Ishikawa (cell line): ENCODE measurements at regions not wholly inside any gene's neighbourhood (a gene's known extent, or its start where the extent isn't known, plus 50 kb on each side); places are given as distances from the start of the nearest gene placed in this dataset.

Experiments
- CEBPB ChIP-seq: IDR thresholded peaks from 2 replicates; pipeline ENCODE4 v1.6.1; 2012
- CREB1 ChIP-seq: IDR thresholded peaks from 2 replicates; pipeline ENCODE4 v1.6.1; 2012; ENCODE audit warnings: low read depth
- EGR1 ChIP-seq: IDR thresholded peaks from 2 replicates; pipeline ENCODE4 v1.6.1; 2012
- EP300 ChIP-seq: IDR thresholded peaks from 2 replicates; pipeline ENCODE4 v1.6.1; 2012; ENCODE audit warnings: borderline replicate concordance
- FOXM1 ChIP-seq: IDR thresholded peaks from 2 replicates; pipeline ENCODE4 v1.6.1; 2012; ENCODE audit warnings: low read depth, borderline replicate concordance
- NFIC ChIP-seq: IDR thresholded peaks from 2 replicates; pipeline ENCODE4 v1.6.1; 2012
- RAD21 ChIP-seq: IDR thresholded peaks from 2 replicates; pipeline ENCODE4 v1.6.1; 2012; ENCODE audit warnings: low read depth
- TAF1 ChIP-seq: IDR thresholded peaks from 2 replicates; pipeline ENCODE4 v1.6.1; 2012; ENCODE audit warnings: low read depth, mild to moderate bottlenecking
- TCF12 ChIP-seq: IDR thresholded peaks from 2 replicates; pipeline ENCODE4 v1.6.1; 2012; ENCODE audit warnings: low read depth
- TEAD4 ChIP-seq: IDR thresholded peaks from 2 replicates; pipeline ENCODE4 v1.6.1; 2012
- YY1 ChIP-seq: IDR thresholded peaks from 2 replicates; pipeline ENCODE4 v1.6.1; 2012; ENCODE audit warnings: low read depth
- ZBTB7A ChIP-seq: IDR thresholded peaks from 2 replicates; pipeline ENCODE4 v1.6.1; 2012; ENCODE audit warnings: low read depth
- TF ChIP-seq, protein P1 (sequence below): IDR thresholded peaks from 2 replicates; pipeline ENCODE4 v1.6.1; 2012; ENCODE audit warnings: low read depth, mild to moderate bottlenecking
- TF ChIP-seq, protein P2 (sequence below): IDR thresholded peaks from 2 replicates; pipeline ENCODE4 v1.6.1; 2012
- TF ChIP-seq, protein P3 (sequence below): IDR thresholded peaks from 2 replicates; pipeline ENCODE4 v1.6.1; 2012

DNA sequence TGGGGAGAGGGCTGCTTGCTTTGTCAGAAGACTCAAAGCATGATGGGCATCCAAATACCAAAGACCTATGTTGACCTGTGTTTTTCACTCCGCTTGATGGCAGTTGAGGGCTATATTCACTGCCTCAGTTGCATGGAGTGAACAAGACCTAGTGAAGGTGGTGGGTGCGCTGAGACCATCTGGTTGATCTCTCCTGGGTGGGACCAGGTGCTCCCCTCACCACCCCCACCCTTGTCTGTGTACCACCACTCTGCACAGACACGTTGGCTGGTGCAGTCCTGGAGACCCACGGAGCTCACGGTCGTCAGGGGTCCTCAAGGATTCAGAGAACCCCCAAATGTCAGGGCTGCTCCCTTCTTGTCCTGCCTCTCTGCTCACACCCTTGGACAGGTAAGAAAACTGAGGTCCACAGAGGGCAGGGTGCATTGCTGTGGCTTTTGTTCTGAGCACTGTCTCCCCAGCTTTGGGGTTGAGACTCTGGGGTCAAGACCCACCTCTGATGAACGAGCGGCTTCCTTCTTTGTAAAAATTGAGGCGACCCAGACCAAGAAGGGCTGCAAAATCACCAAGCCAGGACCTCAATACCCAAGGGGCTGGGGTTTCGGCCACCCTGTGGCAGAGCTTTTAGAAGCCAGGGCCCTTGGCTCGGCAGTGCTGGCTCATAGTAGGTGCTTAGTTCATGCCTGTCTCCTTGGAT lies 166.3 kb upstream of the RTL1 start:
- no peak for TF ChIP-seq FOXM1
- no peak for TF ChIP-seq TEAD4
- TF ChIP-seq RAD21: no peak
- TF ChIP-seq CEBPB: no peak
- TF ChIP-seq EP300: no peak
- TF ChIP-seq TCF12: no peak
- TF ChIP-seq, protein P1, sequence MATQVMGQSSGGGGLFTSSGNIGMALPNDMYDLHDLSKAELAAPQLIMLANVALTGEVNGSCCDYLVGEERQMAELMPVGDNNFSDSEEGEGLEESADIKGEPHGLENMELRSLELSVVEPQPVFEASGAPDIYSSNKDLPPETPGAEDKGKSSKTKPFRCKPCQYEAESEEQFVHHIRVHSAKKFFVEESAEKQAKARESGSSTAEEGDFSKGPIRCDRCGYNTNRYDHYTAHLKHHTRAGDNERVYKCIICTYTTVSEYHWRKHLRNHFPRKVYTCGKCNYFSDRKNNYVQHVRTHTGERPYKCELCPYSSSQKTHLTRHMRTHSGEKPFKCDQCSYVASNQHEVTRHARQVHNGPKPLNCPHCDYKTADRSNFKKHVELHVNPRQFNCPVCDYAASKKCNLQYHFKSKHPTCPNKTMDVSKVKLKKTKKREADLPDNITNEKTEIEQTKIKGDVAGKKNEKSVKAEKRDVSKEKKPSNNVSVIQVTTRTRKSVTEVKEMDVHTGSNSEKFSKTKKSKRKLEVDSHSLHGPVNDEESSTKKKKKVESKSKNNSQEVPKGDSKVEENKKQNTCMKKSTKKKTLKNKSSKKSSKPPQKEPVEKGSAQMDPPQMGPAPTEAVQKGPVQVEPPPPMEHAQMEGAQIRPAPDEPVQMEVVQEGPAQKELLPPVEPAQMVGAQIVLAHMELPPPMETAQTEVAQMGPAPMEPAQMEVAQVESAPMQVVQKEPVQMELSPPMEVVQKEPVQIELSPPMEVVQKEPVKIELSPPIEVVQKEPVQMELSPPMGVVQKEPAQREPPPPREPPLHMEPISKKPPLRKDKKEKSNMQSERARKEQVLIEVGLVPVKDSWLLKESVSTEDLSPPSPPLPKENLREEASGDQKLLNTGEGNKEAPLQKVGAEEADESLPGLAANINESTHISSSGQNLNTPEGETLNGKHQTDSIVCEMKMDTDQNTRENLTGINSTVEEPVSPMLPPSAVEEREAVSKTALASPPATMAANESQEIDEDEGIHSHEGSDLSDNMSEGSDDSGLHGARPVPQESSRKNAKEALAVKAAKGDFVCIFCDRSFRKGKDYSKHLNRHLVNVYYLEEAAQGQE: no peak
- TF ChIP-seq NFIC: no peak
- TF ChIP-seq CREB1: no peak
- no peak for TF ChIP-seq TAF1
- TF ChIP-seq EGR1: no peak
- no peak for TF ChIP-seq ZBTB7A
- TF ChIP-seq, protein P2, sequence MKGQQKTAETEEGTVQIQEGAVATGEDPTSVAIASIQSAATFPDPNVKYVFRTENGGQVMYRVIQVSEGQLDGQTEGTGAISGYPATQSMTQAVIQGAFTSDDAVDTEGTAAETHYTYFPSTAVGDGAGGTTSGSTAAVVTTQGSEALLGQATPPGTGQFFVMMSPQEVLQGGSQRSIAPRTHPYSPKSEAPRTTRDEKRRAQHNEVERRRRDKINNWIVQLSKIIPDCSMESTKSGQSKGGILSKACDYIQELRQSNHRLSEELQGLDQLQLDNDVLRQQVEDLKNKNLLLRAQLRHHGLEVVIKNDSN: no peak
- no peak for TF ChIP-seq YY1
- TF ChIP-seq, protein P3, sequence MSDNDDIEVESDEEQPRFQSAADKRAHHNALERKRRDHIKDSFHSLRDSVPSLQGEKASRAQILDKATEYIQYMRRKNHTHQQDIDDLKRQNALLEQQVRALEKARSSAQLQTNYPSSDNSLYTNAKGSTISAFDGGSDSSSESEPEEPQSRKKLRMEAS: no peak

DNA sequence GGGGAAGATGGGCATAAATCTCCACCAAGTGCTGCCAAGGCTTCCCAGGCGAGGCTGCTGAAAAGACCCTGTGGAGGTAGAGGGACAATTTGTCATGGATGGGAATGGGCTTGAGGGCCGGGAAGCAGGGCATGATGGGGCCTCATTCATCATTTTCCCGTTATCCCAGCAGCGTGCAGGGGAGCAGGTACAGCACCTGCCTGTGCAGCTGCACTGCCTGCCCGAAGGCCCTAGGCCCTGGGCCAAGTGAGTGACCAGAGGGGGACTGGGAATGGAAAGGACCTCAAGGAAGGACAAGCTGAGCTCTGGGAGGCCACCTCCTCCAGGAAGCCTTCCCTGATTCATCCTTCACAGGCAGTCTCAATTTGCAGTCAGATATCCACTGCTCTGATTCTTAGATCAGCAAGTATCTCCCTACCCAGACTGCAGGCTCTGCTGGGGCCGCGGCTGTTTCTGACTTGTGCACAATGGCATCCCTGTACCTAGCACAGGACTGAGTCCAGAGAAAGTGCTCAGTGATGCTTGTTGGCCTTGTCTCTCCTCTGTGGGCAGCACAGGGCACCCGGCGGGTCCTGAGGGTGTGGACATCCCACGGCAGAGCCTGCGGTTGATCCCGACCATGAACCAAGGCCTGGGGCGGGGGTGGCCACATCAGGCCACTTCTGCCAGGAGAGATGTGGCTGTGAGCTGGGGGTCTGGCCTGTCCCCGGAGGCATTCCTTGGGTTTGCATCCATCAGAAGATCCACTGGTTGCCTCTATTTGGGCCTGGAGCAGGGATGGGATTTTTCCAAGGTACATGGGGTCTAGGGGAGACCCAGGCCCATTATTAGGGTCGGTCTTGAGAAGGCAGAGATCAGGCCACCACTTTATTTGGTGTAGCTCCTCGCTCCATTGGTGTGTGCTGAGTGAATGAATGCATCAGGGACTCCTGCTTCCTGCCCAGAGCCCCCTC lies 167.3 kb upstream of the RTL1 start:
- TF ChIP-seq EP300: no peak
- no peak for TF ChIP-seq YY1
- TF ChIP-seq TAF1: no peak
- TF ChIP-seq ZBTB7A: no peak

DNA sequence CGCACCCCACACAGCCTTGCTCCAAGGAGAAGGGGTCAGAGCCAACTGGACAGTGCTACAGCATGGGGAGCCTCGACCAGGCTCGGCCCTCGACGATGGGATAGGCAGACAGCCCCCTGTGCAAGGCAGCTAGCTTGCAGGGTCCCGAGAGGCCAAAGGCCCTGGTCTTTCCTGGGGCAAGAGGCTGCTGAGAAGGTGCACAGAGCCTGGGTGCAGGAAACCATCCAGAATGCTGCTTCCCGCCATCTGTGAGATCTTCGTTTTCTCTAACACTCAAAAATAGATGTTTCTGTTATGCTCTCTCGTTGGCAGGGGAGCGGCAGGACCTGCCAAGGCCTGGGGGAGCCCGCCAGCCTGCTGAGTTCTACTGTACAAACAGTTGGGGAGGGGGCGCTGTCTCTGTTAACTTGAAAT lies 168.0 kb upstream of the RTL1 start:
- TF ChIP-seq EP300 (no peak), FOXM1 (no peak), NFIC (no peak), TAF1 (no peak), ZBTB7A (no peak), YY1 (no peak), CEBPB (no peak), TEAD4 (no peak)
- TF ChIP-seq, protein P1: no peak
- TF ChIP-seq, protein P2: no peak

DNA sequence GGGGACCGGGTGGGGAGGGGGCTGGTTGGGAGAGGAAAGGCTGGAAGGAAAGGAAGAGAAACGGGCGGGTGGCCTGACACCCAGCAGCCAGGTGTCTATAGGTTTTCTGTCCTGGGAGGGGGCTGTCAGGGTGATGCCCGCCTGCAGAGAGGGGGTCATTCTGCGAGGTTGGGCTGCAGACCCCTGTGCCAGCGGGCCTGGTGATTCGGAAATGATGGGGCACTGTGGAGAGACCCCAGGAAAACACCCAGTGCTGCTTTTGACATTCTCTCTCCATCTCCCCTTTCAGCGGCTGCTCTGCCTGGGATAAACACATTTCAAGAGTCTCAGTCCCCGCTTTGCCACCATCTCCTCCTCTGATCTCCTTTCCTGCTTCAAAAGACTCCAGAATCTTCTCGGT lies 168.5 kb upstream of the RTL1 start:
- TF ChIP-seq, protein P3: no peak
- TF ChIP-seq NFIC: no peak
- no peak for TF ChIP-seq FOXM1
- TF ChIP-seq, protein P2: no peak

DNA sequence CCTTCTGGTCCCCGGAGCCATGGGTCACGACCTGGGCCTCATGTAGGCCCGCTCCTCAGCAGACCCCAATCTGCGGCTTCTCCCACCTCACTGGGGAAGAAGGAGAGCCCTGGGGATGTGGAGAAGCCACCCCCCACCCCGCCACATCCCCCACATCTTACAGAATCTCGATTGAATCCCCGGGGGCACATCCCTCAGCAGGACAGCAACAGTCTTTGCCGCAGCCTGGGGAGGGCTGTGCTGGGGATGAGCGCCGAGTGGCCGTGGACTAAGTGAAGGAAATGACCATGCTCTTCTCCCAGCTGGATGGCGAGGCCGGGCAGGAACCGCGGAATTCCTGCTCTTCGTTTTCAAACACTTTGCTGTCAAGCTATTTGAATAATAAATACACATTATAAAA lies 169.0 kb upstream of the RTL1 start:
- TF ChIP-seq TAF1: no peak
- TF ChIP-seq, protein P1: no peak
- no peak for TF ChIP-seq NFIC
- TF ChIP-seq EGR1: no peak
- no peak for TF ChIP-seq TCF12
